HG03558 (cell line): ENCODE measurements at regions not wholly inside any gene's neighbourhood (a gene's known extent, or its start where the extent isn't known, plus 50 kb on each side); places are given as distances from the start of the nearest gene placed in this dataset.
"Not testable (repeated sequence)": the region's sequence is repeated elsewhere in the genome, so short reads cannot be mapped to it uniquely, and the experiment has no call there.

Experiments used
- ATAC-seq: cut with Tn5 transposase; IDR thresholded peaks from one replicate; pipeline ENCODE4 v1.9.1; 2021; ENCODE audit warnings: moderate number of reproducible peaks; ENCODE audit not compliant: unreplicated experiment; ENCODE audit errors: extremely low read depth

- no peak for ATAC-seq
Measured at GRCh38 chr2:8333177-8333831, 348.6 kb upstream of the ID2 start.

- not testable (repeated sequence) for ATAC-seq
Measured at GRCh38 chr2:8333832-8334187, 348.0 kb upstream of the ID2 start.

- ATAC-seq, result no peak
Measured at GRCh38 chr2:8334866-8335325, 347.0 kb upstream of the ID2 start.

DNA sequence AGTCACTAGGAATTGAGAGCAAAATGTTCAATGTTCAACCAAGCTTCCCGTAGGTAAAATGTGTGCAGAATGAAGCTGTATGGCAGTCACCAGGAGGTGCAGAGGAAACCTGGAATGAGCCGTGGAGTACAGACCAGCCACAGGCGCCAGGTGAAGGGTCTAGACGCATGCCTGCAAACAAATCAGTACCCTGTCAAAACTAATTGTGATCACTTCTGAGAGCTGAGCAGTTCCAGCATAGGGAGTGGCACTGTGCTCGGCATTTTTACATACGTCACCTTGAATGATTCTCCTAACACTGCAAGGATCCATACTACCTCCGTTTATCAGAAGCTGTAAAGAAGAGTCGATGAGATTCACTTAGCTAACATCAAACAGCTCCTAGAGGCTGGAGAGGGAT, 346.1 kb upstream of the ID2 start:
- ATAC-seq, result no peak

GRCh38 chr2:8337321-8337720, 344.5 kb upstream of the ID2 start:
- no peak for ATAC-seq

GRCh38 chr2:8342407-8342806, 339.4 kb upstream of the ID2 start:
- ATAC-seq, result no peak

DNA sequence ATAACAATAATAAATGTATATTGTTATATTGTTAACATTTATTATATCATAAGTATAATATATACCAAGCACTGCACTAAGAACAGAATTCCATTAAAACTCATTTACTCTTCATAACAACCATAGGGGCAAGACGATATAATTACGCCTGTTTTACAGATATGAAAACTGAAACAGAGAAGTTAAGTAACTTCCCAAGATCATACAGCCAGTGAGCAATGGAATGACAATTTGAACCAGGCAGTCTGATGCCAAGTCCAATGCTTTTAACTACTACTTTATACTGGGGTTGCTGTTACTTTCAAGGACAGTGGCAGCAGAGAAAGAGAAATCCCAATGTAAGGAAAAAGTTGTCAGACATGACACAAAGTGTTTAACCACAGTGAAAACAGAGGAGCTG, 338.8 kb upstream of the ID2 start:
- no peak for ATAC-seq

- no peak for ATAC-seq
Measured at GRCh38 chr2:8344144-8345097, 337.4 kb upstream of the ID2 start.

DNA sequence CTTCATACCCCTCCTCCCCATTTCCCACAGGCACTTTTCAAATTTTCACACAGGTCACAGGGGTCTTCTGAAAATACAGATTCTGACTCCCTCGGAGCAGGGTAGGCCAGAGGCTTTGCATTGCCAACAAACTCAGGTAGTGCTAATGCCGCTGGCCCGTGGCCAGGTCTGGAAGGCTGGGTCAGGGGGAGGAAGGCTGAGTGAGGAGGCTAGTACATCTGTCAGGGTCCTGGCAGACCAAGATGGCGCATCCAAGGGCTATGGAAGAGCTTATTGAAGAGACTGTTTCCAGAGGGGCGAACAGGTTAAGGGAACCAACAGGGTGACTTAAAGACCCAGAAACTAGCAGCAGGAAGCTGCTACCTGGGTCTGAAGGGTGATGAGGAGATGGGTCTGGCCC, 336.7 kb upstream of the ID2 start:
- ATAC-seq, result no peak

- ATAC-seq, result no peak
Measured at GRCh38 chr2:8346208-8346607, 335.6 kb upstream of the ID2 start.

DNA sequence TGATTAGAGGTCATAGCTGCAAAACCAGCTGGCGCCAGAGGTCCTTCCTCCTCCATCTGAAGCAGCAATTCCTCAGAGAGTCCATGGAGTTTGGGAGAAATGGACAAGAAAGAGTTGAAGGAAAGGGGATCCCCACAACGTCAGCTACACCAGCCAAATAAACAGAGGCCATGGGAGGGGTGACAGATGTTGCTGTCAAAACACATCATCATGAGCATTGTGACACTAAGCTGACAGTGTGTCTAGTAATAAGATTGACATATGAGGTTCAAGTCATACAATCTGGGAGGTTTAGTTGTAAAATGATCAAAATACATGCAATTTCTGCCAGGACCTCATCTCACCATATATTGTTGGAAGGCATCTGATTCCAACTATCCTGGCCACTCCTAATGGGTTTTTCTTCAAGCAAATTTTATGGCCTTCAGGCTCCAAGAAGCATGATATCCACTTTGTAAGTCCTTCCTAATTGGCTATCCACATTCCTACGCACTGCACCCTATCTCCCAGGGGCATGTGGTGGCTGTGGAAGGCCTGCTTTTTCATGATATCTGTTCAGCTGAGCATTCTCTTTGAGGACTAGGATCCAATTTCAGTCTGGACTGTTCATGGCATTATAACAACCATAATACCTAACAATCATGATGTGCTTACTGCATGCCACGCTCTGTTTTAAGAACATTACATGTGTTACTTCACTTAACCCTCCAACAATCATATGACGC, 335.0 kb upstream of the ID2 start:
- ATAC-seq, result no peak

GRCh38 chr2:8348911-8349310, 332.9 kb upstream of the ID2 start:
- ATAC-seq, result not testable (repeated sequence)

DNA sequence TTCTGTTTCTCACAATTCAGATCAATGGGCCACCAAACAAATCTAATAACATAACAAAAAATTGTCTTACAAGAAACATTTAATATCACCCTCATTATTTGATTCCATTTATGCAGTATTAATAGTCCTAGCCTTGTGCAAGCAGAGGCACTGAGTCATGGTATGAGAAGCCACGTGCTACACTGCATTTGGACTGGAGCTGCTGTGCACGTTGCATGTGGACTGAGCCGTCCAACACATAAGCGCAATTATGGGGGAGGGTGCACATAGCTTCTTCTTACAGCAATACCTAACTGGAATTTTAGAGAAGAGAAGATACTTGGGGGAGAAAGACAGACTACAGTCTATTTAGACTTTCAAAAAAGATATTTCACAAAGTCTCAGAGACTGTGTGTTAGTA, 329.6 kb upstream of the ID2 start:
- ATAC-seq, result no peak

- no peak for ATAC-seq
Measured at GRCh38 chr2:8352989-8353388, 328.9 kb upstream of the ID2 start.

- no peak for ATAC-seq
Measured at GRCh38 chr2:8355102-8355859, 326.6 kb upstream of the ID2 start.

DNA sequence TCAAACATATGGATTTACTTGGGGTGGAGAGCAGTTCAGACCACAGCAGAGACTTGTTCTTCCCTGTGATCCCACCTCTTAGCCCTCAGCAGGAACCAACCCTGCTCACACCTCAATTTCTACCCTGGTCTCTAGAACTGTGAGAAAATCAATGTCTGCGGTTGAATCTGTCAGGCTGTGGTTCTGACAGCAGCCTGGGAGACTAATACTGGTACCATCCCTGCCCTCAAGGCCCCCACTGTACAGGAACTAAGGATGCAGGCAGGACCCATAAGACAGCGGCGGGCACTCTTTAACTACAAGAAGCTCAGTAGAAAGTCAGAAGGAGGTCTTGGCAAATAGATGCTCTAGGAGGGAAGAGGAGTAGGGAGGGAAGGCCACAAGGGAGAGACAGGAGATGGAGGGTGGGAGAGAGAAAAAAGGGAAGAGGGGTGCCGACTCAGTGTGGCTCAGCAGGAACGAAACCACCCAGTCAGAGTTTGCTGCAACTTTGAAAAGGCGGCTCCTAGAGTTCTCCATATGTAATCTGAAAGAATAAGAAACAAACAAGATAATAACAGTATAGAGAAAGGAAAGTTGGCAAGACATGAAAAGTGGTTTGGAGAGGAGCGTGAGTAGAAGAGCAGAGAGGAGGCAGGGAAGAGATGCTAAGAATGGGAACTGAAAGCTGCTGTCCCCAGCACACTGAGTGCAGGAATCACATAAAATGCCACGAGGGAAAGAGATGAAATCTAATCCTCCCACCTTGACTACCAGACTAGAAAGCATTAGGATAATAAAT, 323.9 kb upstream of the ID2 start:
- ATAC-seq, result no peak

- ATAC-seq, result no peak
Measured at GRCh38 chr2:8361930-8362329, 319.9 kb upstream of the ID2 start.

GRCh38 chr2:8363161-8363560, 318.7 kb upstream of the ID2 start:
- no peak for ATAC-seq

- ATAC-seq, result no peak
Measured at GRCh38 chr2:8364668-8365067, 317.2 kb upstream of the ID2 start.
